ENCODE measurements at regions not wholly inside any gene's neighbourhood (a gene's known extent, or its start where the extent isn't known, plus 50 kb on each side); places are given as distances from the start of the nearest gene placed in this dataset.
A peak's percentile ranks its signal among the peaks of the same experiment; 100 is the strongest.

DNA sequence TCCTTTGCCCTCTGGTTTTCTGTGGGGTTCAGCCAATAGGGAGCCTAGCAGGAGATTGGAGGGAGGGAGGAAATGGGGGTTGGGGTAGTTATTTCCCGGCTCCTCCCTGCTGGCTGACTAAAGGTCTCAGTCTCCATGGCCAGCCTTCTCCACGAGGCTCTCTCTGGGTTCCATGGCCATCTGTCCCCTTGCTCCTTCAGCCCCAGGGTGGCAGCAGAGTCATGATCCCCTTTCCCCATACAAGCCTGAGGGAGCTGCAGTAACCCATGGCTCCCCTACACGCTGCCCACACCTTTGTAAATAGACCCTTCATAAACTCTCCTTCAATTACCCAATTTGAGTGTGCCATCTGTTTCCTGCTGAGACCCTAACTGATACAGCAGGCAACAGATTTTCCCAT is 176.1 kb upstream of the CSF3R start:
- CTCF ChIA-PET (ENCODE audit: partially characterized antibody), result interaction anchor here (0.9 to 19.8 kb wide), 5 partner anchors 8 to 82 kb away, joined by 3 to 303 read pairs (median 12); no protein-coding TSS in a partner anchor
- Histone ChIP-seq H2BK15ac (ENCODE audit: low read length) (no peak overlapping the region), H3K4me3 (ENCODE audit: extremely low read depth in 1 of 4, insufficient read depth in 2 of 4, low read depth in 3 of 4, low read length in 4 of 4) (no peak overlapping the region), H2BK5ac (ENCODE audit: low read depth, low read length) (no peak overlapping the region), H4K8ac (ENCODE audit: extremely low read depth, insufficient read depth, low read length) (no peak overlapping the region), H3K56ac (replicated peaks; ENCODE audit: insufficient read length, low read depth, low read length) (no peak overlapping the region), H3K14ac (ENCODE audit: insufficient read length) (no peak overlapping the region), H3K4me1 (replicated peaks in 1 of 4; ENCODE audit: control insufficient read depth in 3 of 4, insufficient read depth in 4 of 4, low read length in 3 of 4) (no peaks in the 10 kb centered on the region; a peak in 1 of 7 replicates), H3K4me2 (ENCODE audit: insufficient read depth in 1 of 2, low read depth in 2 of 2, low read length in 2 of 2) (no peak overlapping the region), H3K23me2 (ENCODE audit: low read depth, low read length) (no peaks in the 10 kb centered on the region), H3K27me3 (replicated peaks in 1 of 4; ENCODE audit: control insufficient read depth in 3 of 4, extremely low read depth in 1 of 4, insufficient read depth in 3 of 4, low read length in 3 of 4) (no peaks in the 10 kb centered on the region; a peak in 3 of 7 replicates), H3K27ac (ENCODE audit: low read depth, low read length) (no peak overlapping the region), H3K79me1 (ENCODE audit: low read depth, low read length) (no peaks in the 10 kb centered on the region), H4K91ac (replicated peaks; ENCODE audit: insufficient read length, low read length) (no peak overlapping the region), H3K18ac (ENCODE audit: extremely low read depth, low read length) (no peak overlapping the region), H2BK12ac (ENCODE audit: low read depth, low read length) (no peak overlapping the region), H3K4ac (replicated peaks; ENCODE audit: insufficient read length, low read depth, low read length) (no peak overlapping the region), H2AFZ (ENCODE audit: low read length) (no peak overlapping the region), H3K23ac (ENCODE audit: insufficient read length) (no peak overlapping the region), H3K79me2 (ENCODE audit: control insufficient read depth in 1 of 2, insufficient read depth in 2 of 2, low read length in 2 of 2) (no peaks in the 10 kb centered on the region), H3K9ac (replicated peaks in 1 of 4; ENCODE audit: extremely low read depth in 1 of 4, low read depth in 3 of 4, low read length in 3 of 4) (no peak overlapping the region), H2BK120ac (replicated peaks; ENCODE audit: low read depth, low read length) (no peak overlapping the region), H3K36me3 (ENCODE audit: control insufficient read depth in 2 of 4, insufficient read depth in 4 of 4, low read length in 3 of 4) (no peaks in the 10 kb centered on the region), H4K5ac (ENCODE audit: insufficient read length, low read depth, low read length) (no peak overlapping the region), H2BK20ac (ENCODE audit: low read length) (no peak overlapping the region), H4K20me1 (replicated peaks in 1 of 2; ENCODE audit: control insufficient read depth in 1 of 2, insufficient read depth in 2 of 2, low read length in 2 of 2) (no peaks in the 10 kb centered on the region), H3K9me3 (ENCODE audit: insufficient read depth in 2 of 2, low read depth in 1 of 2, low read length in 1 of 2) (no peaks in the 10 kb centered on the region), H2AK5ac (ENCODE audit: low read depth, low read length) (no peak overlapping the region)
- POLR2A ChIA-PET (ENCODE audit: partially characterized antibody), result no interaction called here
- TF ChIP-seq, protein P1, sequence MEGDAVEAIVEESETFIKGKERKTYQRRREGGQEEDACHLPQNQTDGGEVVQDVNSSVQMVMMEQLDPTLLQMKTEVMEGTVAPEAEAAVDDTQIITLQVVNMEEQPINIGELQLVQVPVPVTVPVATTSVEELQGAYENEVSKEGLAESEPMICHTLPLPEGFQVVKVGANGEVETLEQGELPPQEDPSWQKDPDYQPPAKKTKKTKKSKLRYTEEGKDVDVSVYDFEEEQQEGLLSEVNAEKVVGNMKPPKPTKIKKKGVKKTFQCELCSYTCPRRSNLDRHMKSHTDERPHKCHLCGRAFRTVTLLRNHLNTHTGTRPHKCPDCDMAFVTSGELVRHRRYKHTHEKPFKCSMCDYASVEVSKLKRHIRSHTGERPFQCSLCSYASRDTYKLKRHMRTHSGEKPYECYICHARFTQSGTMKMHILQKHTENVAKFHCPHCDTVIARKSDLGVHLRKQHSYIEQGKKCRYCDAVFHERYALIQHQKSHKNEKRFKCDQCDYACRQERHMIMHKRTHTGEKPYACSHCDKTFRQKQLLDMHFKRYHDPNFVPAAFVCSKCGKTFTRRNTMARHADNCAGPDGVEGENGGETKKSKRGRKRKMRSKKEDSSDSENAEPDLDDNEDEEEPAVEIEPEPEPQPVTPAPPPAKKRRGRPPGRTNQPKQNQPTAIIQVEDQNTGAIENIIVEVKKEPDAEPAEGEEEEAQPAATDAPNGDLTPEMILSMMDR (IDR thresholded peaks at IDR 0.05; ENCODE audit: control extremely low read depth in 1 of 3, insufficient read depth in 1 of 3, low read depth in 1 of 3, low read length in 3 of 3), result peak in 1 of 3 experiments; percentile 21; a peak in 1 of 4 replicates
- peak in 1 of 2 experiments; percentile 37; a peak in 3 of 4 replicates for TF ChIP-seq RAD21 (IDR thresholded peaks at IDR 0.05 in 1 of 2, conservative IDR thresholded peaks at IDR 0.05 in 1 of 2; ENCODE audit: low read depth in 2 of 2, low read length in 2 of 2)
- TF ChIP-seq, protein P2, sequence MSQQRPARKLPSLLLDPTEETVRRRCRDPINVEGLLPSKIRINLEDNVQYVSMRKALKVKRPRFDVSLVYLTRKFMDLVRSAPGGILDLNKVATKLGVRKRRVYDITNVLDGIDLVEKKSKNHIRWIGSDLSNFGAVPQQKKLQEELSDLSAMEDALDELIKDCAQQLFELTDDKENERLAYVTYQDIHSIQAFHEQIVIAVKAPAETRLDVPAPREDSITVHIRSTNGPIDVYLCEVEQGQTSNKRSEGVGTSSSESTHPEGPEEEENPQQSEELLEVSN (IDR thresholded peaks at IDR 0.05), result no peak
- FAIRE-seq (no peak), DNase-seq (ENCODE audit: low read depth in 1 of 2, low spot score in 2 of 2) (no peak)
- 74% methylated on average over 3 of the region's 3 CpGs; no CpG with 5 or more reads in 1 of the 2 experiments for WGBS, 2 experiments (ENCODE audit: extremely low coverage in 1 of 2, insufficient coverage in 1 of 2, insufficient read length in 1 of 2, insufficient replicate concordance in 2 of 2, low coverage in 1 of 2, low lambda C conversion rate in 2 of 2, missing lambda C conversion rate in 1 of 2)

Measured in H1 (cell line).